LNCAP (cell line): ENCODE measurements at regions not wholly inside any gene's neighbourhood (a gene's known extent, or its start where the extent isn't known, plus 50 kb on each side); places are given as distances from the start of the nearest gene placed in this dataset.

Source experiments
- CTCF ChIP-seq: fragments of 450-650 bp; IDR thresholded peaks from 2 replicates; pipeline ENCODE4 v1.5.1; 2017; ENCODE audit warnings: mild to moderate bottlenecking

GRCh38 chr2:125746321-125747164, 909.4 kb upstream of the GYPC start:
- no peak for TF ChIP-seq CTCF

GRCh38 chr2:125747165-125747425, 908.9 kb upstream of the GYPC start:
- TF ChIP-seq CTCF, result no peak

GRCh38 chr2:125756431-125756830, 899.5 kb upstream of the GYPC start:
- no peak for TF ChIP-seq CTCF

- no peak for TF ChIP-seq CTCF
These were observed 859.2 kb upstream of the GYPC start for GRCh38 chr2:125796784-125797183.

GRCh38 chr2:125797192-125797591, 858.8 kb upstream of the GYPC start:
- TF ChIP-seq CTCF, result no peak

- no peak for TF ChIP-seq CTCF
These were observed 833.2 kb upstream of the GYPC start for GRCh38 chr2:125822746-125823145.

- TF ChIP-seq CTCF, result no peak
These were observed 818.8 kb upstream of the GYPC start for GRCh38 chr2:125837128-125837527.

- TF ChIP-seq CTCF, result no peak
These were observed 818.3 kb upstream of the GYPC start for GRCh38 chr2:125837611-125838010.
